Limb (tissue), 2 donors: ENCODE measurements at regions not wholly inside any gene's neighbourhood (a gene's known extent, or its start where the extent isn't known, plus 50 kb on each side); places are given as distances from the start of the nearest gene placed in this dataset.

Source experiments
- DNase-seq, 2 donors: peaks; one replicate each; pipeline ENCODE4 v3.0.0-alpha.2; 2016; ENCODE audit errors: extremely low spot score in 2 of 2

GRCh38 chr6:157755746-157756411, 67.2 kb upstream of the SNX9 start:
- DNase-seq = no peak

GRCh38 chr6:157756708-157757429, 66.2 kb upstream of the SNX9 start:
- peak; percentile 79 to 87 for DNase-seq

GRCh38 chr6:157757430-157758403, 65.3 kb upstream of the SNX9 start:
- no peak for DNase-seq

GRCh38 chr6:157758516-157759023, 64.5 kb upstream of the SNX9 start:
- DNase-seq = no peak

- DNase-seq = no peak
These were observed 64.0 kb upstream of the SNX9 start for GRCh38 chr6:157759028-157759427.

- no peak for DNase-seq
These were observed 62.9 kb upstream of the SNX9 start for GRCh38 chr6:157760137-157760536.

GRCh38 chr6:157760589-157761330, 62.3 kb upstream of the SNX9 start:
- DNase-seq = no peak

- no peak for DNase-seq
These were observed 61.6 kb upstream of the SNX9 start for GRCh38 chr6:157761331-157761921.

GRCh38 chr6:157761926-157762325, 61.1 kb upstream of the SNX9 start:
- DNase-seq = no peak

- DNase-seq = no peak
These were observed 60.4 kb upstream of the SNX9 start for GRCh38 chr6:157762636-157763035.

GRCh38 chr6:157763129-157763903, 59.7 kb upstream of the SNX9 start:
- DNase-seq = peak in 1 of 2 donors; percentile 56

GRCh38 chr6:157763904-157764177, 59.2 kb upstream of the SNX9 start:
- no peak for DNase-seq

- peak; percentile 73 to 82 for DNase-seq
These were observed 58.6 kb upstream of the SNX9 start for GRCh38 chr6:157764178-157765068.

GRCh38 chr6:157766901-157767774, 55.9 kb upstream of the SNX9 start:
- no peak for DNase-seq

- DNase-seq = no peak
These were observed 55.3 kb upstream of the SNX9 start for GRCh38 chr6:157767775-157768156.

- no peak for DNase-seq
These were observed 54.7 kb upstream of the SNX9 start for GRCh38 chr6:157768304-157768703.

GRCh38 chr6:157768863-157769551, 54.0 kb upstream of the SNX9 start:
- DNase-seq = no peak
